ENCODE measurements at regions not wholly inside any gene's neighbourhood (a gene's known extent, or its start where the extent isn't known, plus 50 kb on each side); places are given as distances from the start of the nearest gene placed in this dataset.

GRCh38 chr1:213492161-213493041 is 441.4 kb downstream of the RPS6KC1 start:
- H3K27me3 ChIP-seq (ENCODE audit: control insufficient read depth, insufficient read depth, low read length) = no peaks in the 10 kb centered on the region
- intact Hi-C loops (cut with DNase I) = no loop called here
- no peak for FAIRE-seq

GRCh38 chr1:213499444-213499843 is 448.4 kb downstream of the RPS6KC1 start:
- no peak for DNase-seq
- no peak for FAIRE-seq
- H3K4me3 ChIP-seq (ENCODE audit: low read length in 3 of 3) = no peak overlapping the region
- H3K27me3 ChIP-seq (ENCODE audit: control insufficient read depth, insufficient read depth, low read length) = no peaks in the 10 kb centered on the region
- no peak overlapping the region for H3K27ac ChIP-seq (ENCODE audit: low read depth in 2 of 2, low read length in 2 of 2)
- H3K9ac ChIP-seq (ENCODE audit: low read length in 3 of 3) = no peak overlapping the region
- TF ChIP-seq CTCF (IDR thresholded peaks at IDR 0.05; ENCODE audit: borderline replicate concordance, extremely low read depth, insufficient read depth) = no peak
- no peaks in the 10 kb centered on the region for H3K36me3 ChIP-seq (ENCODE audit: control insufficient read depth in 2 of 3, insufficient read depth in 3 of 3, low read length in 3 of 3)
- intact Hi-C loops (cut with DNase I) = no loop called here
- no peaks in the 10 kb centered on the region for H3K4me1 ChIP-seq (ENCODE audit: control insufficient read depth in 2 of 3, insufficient read depth in 2 of 3, low read depth in 1 of 3, low read length in 3 of 3)
- H3K9me3 ChIP-seq (ENCODE audit: control insufficient read depth in 2 of 3, insufficient read depth in 1 of 3, low read length in 3 of 3) = no peaks in the 10 kb centered on the region

More at GRCh38 chr1:213492161-213493041, 441.4 kb downstream of the RPS6KC1 start:
- TF ChIP-seq CTCF (IDR thresholded peaks at IDR 0.05; ENCODE audit: borderline replicate concordance, extremely low read depth, insufficient read depth) = no peak
- no peak overlapping the region for H3K9ac ChIP-seq (ENCODE audit: low read length in 3 of 3)
- no peak overlapping the region for H3K4me3 ChIP-seq (ENCODE audit: low read length in 3 of 3)
- no peaks in the 10 kb centered on the region for H3K9me3 ChIP-seq (ENCODE audit: control insufficient read depth in 2 of 3, insufficient read depth in 1 of 3, low read length in 3 of 3)
- H3K36me3 ChIP-seq (ENCODE audit: control insufficient read depth in 2 of 3, insufficient read depth in 3 of 3, low read length in 3 of 3) = no peaks in the 10 kb centered on the region
- H3K27ac ChIP-seq (ENCODE audit: low read depth in 2 of 2, low read length in 2 of 2) = no peak overlapping the region
- no peaks in the 10 kb centered on the region for H3K4me1 ChIP-seq (ENCODE audit: control insufficient read depth in 2 of 3, insufficient read depth in 2 of 3, low read depth in 1 of 3, low read length in 3 of 3)
- no peak for DNase-seq

GRCh38 chr1:213507472-213508223 is 456.6 kb downstream of the RPS6KC1 start:
- Histone ChIP-seq H3K4me1 (ENCODE audit: control insufficient read depth in 2 of 3, insufficient read depth in 2 of 3, low read depth in 1 of 3, low read length in 3 of 3) (no peaks in the 10 kb centered on the region), H3K4me3 (ENCODE audit: low read length in 3 of 3) (no peak overlapping the region), H3K36me3 (ENCODE audit: control insufficient read depth in 2 of 3, insufficient read depth in 3 of 3, low read length in 3 of 3) (no peaks in the 10 kb centered on the region), H3K9me3 (ENCODE audit: control insufficient read depth in 2 of 3, insufficient read depth in 1 of 3, low read length in 3 of 3) (peaks cover 0 to 7% (median 0%) of the 10 kb centered on the region in 3 donors), H3K27ac (ENCODE audit: low read depth in 2 of 2, low read length in 2 of 2) (no peak overlapping the region), H3K9ac (ENCODE audit: low read length in 3 of 3) (no peak overlapping the region), H3K27me3 (ENCODE audit: control insufficient read depth, insufficient read depth, low read length) (no peaks in the 10 kb centered on the region)
- DNase-seq (no peak), FAIRE-seq (no peak)
- intact Hi-C loops (cut with DNase I) = no loop called here
- TF ChIP-seq CTCF (IDR thresholded peaks at IDR 0.05; ENCODE audit: borderline replicate concordance, extremely low read depth, insufficient read depth) = no peak

Data from kidney (tissue), 13 donors.